ENCODE measurements at regions not wholly inside any gene's neighbourhood (a gene's known extent, or its start where the extent isn't known, plus 50 kb on each side); places are given as distances from the start of the nearest gene placed in this dataset.

DNA sequence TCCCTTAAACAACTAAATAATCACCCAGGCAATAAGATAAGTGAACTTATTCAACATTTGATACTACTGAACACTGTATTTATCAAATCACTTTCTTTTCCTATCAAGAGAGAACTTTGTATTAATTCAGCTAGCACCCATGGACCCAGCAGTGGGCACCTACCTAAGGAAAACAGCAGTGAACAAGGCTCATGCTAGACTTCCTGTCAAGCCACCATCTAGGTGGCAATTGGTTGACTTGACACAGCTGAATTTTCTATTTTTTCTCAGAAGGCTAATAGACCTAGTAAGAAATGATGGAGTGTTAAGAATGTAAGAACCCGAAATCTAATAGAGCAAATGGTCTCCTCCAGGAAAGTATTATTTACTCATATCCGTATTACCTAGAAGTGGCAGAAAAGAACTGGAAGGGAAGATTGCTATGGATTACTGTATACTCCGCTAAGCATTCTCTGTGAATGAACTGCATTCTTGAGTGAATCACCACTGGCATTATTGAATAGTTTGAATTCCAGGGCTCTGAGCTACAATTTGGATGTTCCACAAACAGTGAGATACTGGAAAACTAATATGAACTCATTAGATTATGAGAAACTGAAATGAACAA is 988.2 kb upstream of the CDH2 start:
- no peak overlapping the region for H3K4me2 ChIP-seq (ENCODE audit: low read length)
- H2BK12ac ChIP-seq (ENCODE audit: low read length): peak overlapping the region; percentile 75
- H3K9ac ChIP-seq (ENCODE audit: low read length): no peak overlapping the region
- H3K79me2 ChIP-seq (ENCODE audit: control insufficient read depth, insufficient read depth, low read length, poor library complexity): no peaks in the 10 kb centered on the region
- H3K9me3 ChIP-seq (ENCODE audit: insufficient read depth, low read depth, low read length): no peaks in the 10 kb centered on the region
- H3K36me3 ChIP-seq (ENCODE audit: control insufficient read depth in 1 of 2, insufficient read depth in 2 of 2, low read length in 2 of 2): no peaks in the 10 kb centered on the region
- no peak overlapping the region for H3K18ac ChIP-seq (ENCODE audit: low read length)
- H3K79me1 ChIP-seq (ENCODE audit: low read length): peaks cover 2% of the 10 kb centered on the region
- peak overlapping the region; percentile 36 for H2BK120ac ChIP-seq (ENCODE audit: insufficient read depth, low read length, poor library complexity)
- H3K27me3 ChIP-seq (ENCODE audit: insufficient read depth, low read length): no peaks in the 10 kb centered on the region
- H4K12ac ChIP-seq (ENCODE audit: low read depth, low read length): no peak overlapping the region
- no peak overlapping the region for H3K23ac ChIP-seq (ENCODE audit: low read length)
- peak overlapping the region; percentile 89 for H3K27ac ChIP-seq (ENCODE audit: low read depth, low read length)
- peak overlapping the region; percentile 61 for H4K91ac ChIP-seq (ENCODE audit: low read depth, low read length)
- H2BK5ac ChIP-seq (ENCODE audit: low read depth, low read length, poor library complexity): peak overlapping the region; percentile 71
- no peak overlapping the region for H2AK5ac ChIP-seq (ENCODE audit: low read length)
- H2AFZ ChIP-seq (ENCODE audit: insufficient read depth, low read length, poor library complexity): no peak overlapping the region
- peak; percentile 38 to 79 for DNase-seq
- H3K14ac ChIP-seq (ENCODE audit: low read length): no peak overlapping the region
- H3K4me1 ChIP-seq (ENCODE audit: control insufficient read depth in 1 of 2, insufficient read depth in 2 of 2, low read length in 2 of 2): peaks cover 0 to 2% of the 10 kb centered on the region in 2 experiments
- no peak overlapping the region for H4K8ac ChIP-seq (ENCODE audit: low read depth, low read length)
- H3K4me3 ChIP-seq (ENCODE audit: low read depth, low read length): no peak overlapping the region
- no CpG with 5 or more reads among the region's 3 CpGs for WGBS (ENCODE audit: extremely low coverage, insufficient coverage, insufficient read length)
- no peak overlapping the region for H3K4ac ChIP-seq (ENCODE audit: low read depth, low read length)

GRCh38 chr18:29164020-29164706 is 987.2 kb upstream of the CDH2 start:
- no peaks in the 10 kb centered on the region for H3K27me3 ChIP-seq (ENCODE audit: insufficient read depth, low read length)
- no peak overlapping the region for H3K4me2 ChIP-seq (ENCODE audit: low read length)
- no peak overlapping the region for H4K8ac ChIP-seq (ENCODE audit: low read depth, low read length)
- no peak overlapping the region for H3K4ac ChIP-seq (ENCODE audit: low read depth, low read length)
- no peak overlapping the region for H2AK5ac ChIP-seq (ENCODE audit: low read length)
- H3K18ac ChIP-seq (ENCODE audit: low read length): no peak overlapping the region
- H4K91ac ChIP-seq (ENCODE audit: low read depth, low read length): no peak overlapping the region
- no peak overlapping the region for H2BK120ac ChIP-seq (ENCODE audit: insufficient read depth, low read length, poor library complexity)
- no peaks in the 10 kb centered on the region for H3K9me3 ChIP-seq (ENCODE audit: insufficient read depth, low read depth, low read length)
- H3K4me1 ChIP-seq (ENCODE audit: control insufficient read depth in 1 of 2, insufficient read depth in 2 of 2, low read length in 2 of 2): peaks cover 0 to 2% of the 10 kb centered on the region in 2 experiments
- H2BK5ac ChIP-seq (ENCODE audit: low read depth, low read length, poor library complexity): no peak overlapping the region
- peaks cover 2% of the 10 kb centered on the region for H3K79me1 ChIP-seq (ENCODE audit: low read length)
- H4K12ac ChIP-seq (ENCODE audit: low read depth, low read length): no peak overlapping the region
- peak overlapping the region; percentile 77 for H3K27ac ChIP-seq (ENCODE audit: low read depth, low read length)
- WGBS (ENCODE audit: extremely low coverage, insufficient coverage, insufficient read length): no CpG with 5 or more reads among the region's 1 CpG
- no peak overlapping the region for H3K9ac ChIP-seq (ENCODE audit: low read length)
- no peak overlapping the region for H3K14ac ChIP-seq (ENCODE audit: low read length)
- H3K79me2 ChIP-seq (ENCODE audit: control insufficient read depth, insufficient read depth, low read length, poor library complexity): no peaks in the 10 kb centered on the region
- H3K36me3 ChIP-seq (ENCODE audit: control insufficient read depth in 1 of 2, insufficient read depth in 2 of 2, low read length in 2 of 2): no peaks in the 10 kb centered on the region
- no peak overlapping the region for H2BK12ac ChIP-seq (ENCODE audit: low read length)
- peak; percentile 2 to 78 for DNase-seq
- no peak overlapping the region for H3K4me3 ChIP-seq (ENCODE audit: low read depth, low read length)
- H2AFZ ChIP-seq (ENCODE audit: insufficient read depth, low read length, poor library complexity): no peak overlapping the region
- no peak overlapping the region for H3K23ac ChIP-seq (ENCODE audit: low read length)

- Histone ChIP-seq H3K9ac (ENCODE audit: low read length) (no peak overlapping the region), H2AFZ (ENCODE audit: insufficient read depth, low read length, poor library complexity) (no peak overlapping the region), H3K27ac (ENCODE audit: low read depth, low read length) (peak overlapping the region; percentile 77), H2BK12ac (ENCODE audit: low read length) (no peak overlapping the region), H3K18ac (ENCODE audit: low read length) (no peak overlapping the region), H3K14ac (ENCODE audit: low read length) (no peak overlapping the region), H3K4me3 (ENCODE audit: low read depth, low read length) (no peak overlapping the region), H3K4me1 (ENCODE audit: control insufficient read depth in 1 of 2, insufficient read depth in 2 of 2, low read length in 2 of 2) (peaks cover 0 to 2% of the 10 kb centered on the region in 2 experiments), H2BK5ac (ENCODE audit: low read depth, low read length, poor library complexity) (no peak overlapping the region), H4K12ac (ENCODE audit: low read depth, low read length) (no peak overlapping the region), H2BK120ac (ENCODE audit: insufficient read depth, low read length, poor library complexity) (no peak overlapping the region), H4K8ac (ENCODE audit: low read depth, low read length) (no peak overlapping the region), H4K91ac (ENCODE audit: low read depth, low read length) (no peak overlapping the region), H3K79me1 (ENCODE audit: low read length) (peaks cover 2% of the 10 kb centered on the region), H3K36me3 (ENCODE audit: control insufficient read depth in 1 of 2, insufficient read depth in 2 of 2, low read length in 2 of 2) (no peaks in the 10 kb centered on the region), H2AK5ac (ENCODE audit: low read length) (no peak overlapping the region), H3K27me3 (ENCODE audit: insufficient read depth, low read length) (no peaks in the 10 kb centered on the region), H3K9me3 (ENCODE audit: insufficient read depth, low read depth, low read length) (no peaks in the 10 kb centered on the region), H3K23ac (ENCODE audit: low read length) (no peak overlapping the region), H3K79me2 (ENCODE audit: control insufficient read depth, insufficient read depth, low read length, poor library complexity) (no peaks in the 10 kb centered on the region), H3K4me2 (ENCODE audit: low read length) (no peak overlapping the region), H3K4ac (ENCODE audit: low read depth, low read length) (no peak overlapping the region)
- no peak for DNase-seq
Observed at GRCh38 chr18:29163596-29163995, 986.7 kb upstream of the CDH2 start.

DNA sequence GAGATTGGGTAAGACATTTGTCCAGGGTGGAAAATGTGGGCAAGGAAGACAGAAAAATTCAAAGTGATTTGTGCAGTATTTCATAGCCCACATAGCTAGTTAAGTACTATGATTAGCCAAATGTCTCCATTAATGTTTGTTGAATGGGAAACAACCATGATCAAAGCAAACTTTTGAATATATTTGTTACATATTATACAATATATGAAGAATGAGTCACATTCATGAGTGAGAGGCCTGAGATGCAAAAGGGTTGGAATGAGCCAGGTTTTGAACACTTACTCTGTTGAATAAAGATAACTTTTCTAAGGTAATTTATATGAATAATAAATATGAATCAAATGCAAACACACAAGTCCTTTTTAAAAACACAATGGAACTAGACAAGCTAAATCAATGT is 984.5 kb upstream of the CDH2 start:
- H2AK5ac ChIP-seq (ENCODE audit: low read length): no peak overlapping the region
- H4K8ac ChIP-seq (ENCODE audit: low read depth, low read length): no peak overlapping the region
- H2BK12ac ChIP-seq (ENCODE audit: low read length): no peak overlapping the region
- DNase-seq: no peak
- peaks cover 0 to 2% of the 10 kb centered on the region in 2 experiments for H3K4me1 ChIP-seq (ENCODE audit: control insufficient read depth in 1 of 2, insufficient read depth in 2 of 2, low read length in 2 of 2)
- H3K9me3 ChIP-seq (ENCODE audit: insufficient read depth, low read depth, low read length): no peaks in the 10 kb centered on the region
- no peak overlapping the region for H2AFZ ChIP-seq (ENCODE audit: insufficient read depth, low read length, poor library complexity)
- H3K9ac ChIP-seq (ENCODE audit: low read length): no peak overlapping the region
- H3K14ac ChIP-seq (ENCODE audit: low read length): no peak overlapping the region
- no peak overlapping the region for H3K23ac ChIP-seq (ENCODE audit: low read length)
- no peak overlapping the region for H3K18ac ChIP-seq (ENCODE audit: low read length)
- no peak overlapping the region for H2BK5ac ChIP-seq (ENCODE audit: low read depth, low read length, poor library complexity)
- no peak overlapping the region for H3K4me3 ChIP-seq (ENCODE audit: low read depth, low read length)
- no peak overlapping the region for H3K27ac ChIP-seq (ENCODE audit: low read depth, low read length)
- H3K4ac ChIP-seq (ENCODE audit: low read depth, low read length): no peak overlapping the region
- H3K4me2 ChIP-seq (ENCODE audit: low read length): no peak overlapping the region
- H3K36me3 ChIP-seq (ENCODE audit: control insufficient read depth in 1 of 2, insufficient read depth in 2 of 2, low read length in 2 of 2): no peaks in the 10 kb centered on the region
- no peaks in the 10 kb centered on the region for H3K27me3 ChIP-seq (ENCODE audit: insufficient read depth, low read length)
- no peak overlapping the region for H4K91ac ChIP-seq (ENCODE audit: low read depth, low read length)
- no peak overlapping the region for H4K12ac ChIP-seq (ENCODE audit: low read depth, low read length)
- H3K79me1 ChIP-seq (ENCODE audit: low read length): peaks cover 2% of the 10 kb centered on the region
- no peak overlapping the region for H2BK120ac ChIP-seq (ENCODE audit: insufficient read depth, low read length, poor library complexity)
- H3K79me2 ChIP-seq (ENCODE audit: control insufficient read depth, insufficient read depth, low read length, poor library complexity): no peaks in the 10 kb centered on the region
